ENCODE measurements at regions not wholly inside any gene's neighbourhood (a gene's known extent, or its start where the extent isn't known, plus 50 kb on each side); places are given as distances from the start of the nearest gene placed in this dataset.
"Not testable (repeated sequence)": the region's sequence is repeated elsewhere in the genome, so short reads cannot be mapped to it uniquely, and the experiment has no call there.

- FAIRE-seq; DNase-seq (ENCODE audit: insufficient read length, low spot score): not testable (repeated sequence)
Measured at GRCh38 chr6:26795474-26796307, 136.1 kb upstream of the ZNF322 start.

- DNase-seq (ENCODE audit: insufficient read length, low spot score); FAIRE-seq: not testable (repeated sequence)
Measured at GRCh38 chr6:26799903-26800633, 140.5 kb upstream of the ZNF322 start.

- FAIRE-seq, result not testable (repeated sequence)
Measured at GRCh38 chr6:26803762-26804161, 144.2 kb upstream of the ZNF322 start.

GRCh38 chr6:26811486-26812116 lies 152.1 kb upstream of the ZNF322 start:
- not testable (repeated sequence) for DNase-seq (ENCODE audit: insufficient read length, low spot score); FAIRE-seq

More at GRCh38 chr6:26803762-26804161, 144.2 kb upstream of the ZNF322 start:
- not testable (repeated sequence) for DNase-seq (ENCODE audit: insufficient read length, low spot score)

- not testable (repeated sequence) for FAIRE-seq
Measured at GRCh38 chr6:26818640-26819225, 159.2 kb upstream of the ZNF322 start.

GRCh38 chr6:26827965-26828364 lies 168.4 kb upstream of the ZNF322 start:
- DNase-seq (ENCODE audit: insufficient read length, low spot score); FAIRE-seq: not testable (repeated sequence)

More at GRCh38 chr6:26818640-26819225, 159.2 kb upstream of the ZNF322 start:
- DNase-seq (ENCODE audit: insufficient read length, low spot score), result not testable (repeated sequence)

GRCh38 chr6:26829480-26829879 lies 169.9 kb upstream of the ZNF322 start:
- not testable (repeated sequence) for DNase-seq (ENCODE audit: insufficient read length, low spot score); FAIRE-seq

- not testable (repeated sequence) for DNase-seq (ENCODE audit: insufficient read length, low spot score); FAIRE-seq
Measured at GRCh38 chr6:26830992-26831391, 171.4 kb upstream of the ZNF322 start.

GRCh38 chr6:26835707-26836106 lies 176.2 kb upstream of the ZNF322 start:
- FAIRE-seq, result not testable (repeated sequence)

GRCh38 chr6:26836657-26837056 lies 177.1 kb upstream of the ZNF322 start:
- not testable (repeated sequence) for DNase-seq (ENCODE audit: insufficient read length, low spot score); FAIRE-seq

More at GRCh38 chr6:26835707-26836106, 176.2 kb upstream of the ZNF322 start:
- DNase-seq (ENCODE audit: insufficient read length, low spot score), result not testable (repeated sequence)

GRCh38 chr6:26844823-26845222 lies 185.3 kb upstream of the ZNF322 start:
- DNase-seq (ENCODE audit: insufficient read length, low spot score); FAIRE-seq: not testable (repeated sequence)

- FAIRE-seq; DNase-seq (ENCODE audit: insufficient read length, low spot score): not testable (repeated sequence)
Measured at GRCh38 chr6:26857289-26857688, 197.7 kb upstream of the ZNF322 start.

- not testable (repeated sequence) for FAIRE-seq; DNase-seq (ENCODE audit: insufficient read length, low spot score)
Measured at GRCh38 chr6:26859067-26859770, 199.7 kb upstream of the ZNF322 start.

GRCh38 chr6:26859771-26860163 lies 200.2 kb upstream of the ZNF322 start:
- DNase-seq (ENCODE audit: insufficient read length, low spot score); FAIRE-seq: not testable (repeated sequence)

GRCh38 chr6:26861913-26862312 lies 202.4 kb upstream of the ZNF322 start:
- not testable (repeated sequence) for FAIRE-seq; DNase-seq (ENCODE audit: insufficient read length, low spot score)

- not testable (repeated sequence) for FAIRE-seq; DNase-seq (ENCODE audit: insufficient read length, low spot score)
Measured at GRCh38 chr6:26863641-26864040, 204.1 kb upstream of the ZNF322 start.

GRCh38 chr6:26898785-26899184 lies 239.2 kb upstream of the ZNF322 start:
- not testable (repeated sequence) for FAIRE-seq; DNase-seq (ENCODE audit: insufficient read length, low spot score)

- not testable (repeated sequence) for FAIRE-seq; DNase-seq (ENCODE audit: insufficient read length, low spot score)
Measured at GRCh38 chr6:26924206-26924605, 264.7 kb upstream of the ZNF322 start.

- DNase-seq (ENCODE audit: insufficient read length, low spot score); FAIRE-seq: not testable (repeated sequence)
Measured at GRCh38 chr6:26928190-26928589, 268.6 kb upstream of the ZNF322 start.
